Liver (tissue), 8 donors: ENCODE measurements at regions not wholly inside any gene's neighbourhood (a gene's known extent, or its start where the extent isn't known, plus 50 kb on each side); places are given as distances from the start of the nearest gene placed in this dataset.
A peak's percentile ranks its signal among the peaks of the same experiment; 100 is the strongest.

Source experiments
- DNase-seq: peaks from one replicate; pipeline ENCODE4 v3.0.0-alpha.2; 2017; ENCODE audit warnings: low spot score
- H3K27ac ChIP-seq, 2 donors: one replicate each; pipeline ENCODE4 v1.7.0; 2013; ENCODE audit warnings: inconsistent platforms in 2 of 2, low read length in 2 of 2, control low read depth in 1 of 2, low read depth in 1 of 2, mild to moderate bottlenecking in 1 of 2
- H3K27me3 ChIP-seq, 4 donors: one replicate each; pipeline versions ENCODE4 v1.6.1 to v1.7.0; 2013; ENCODE audit warnings: low read length in 3 of 4, inconsistent platforms in 1 of 4, mild to moderate bottlenecking in 1 of 4, moderate library complexity in 1 of 4; ENCODE audit not compliant: control insufficient read depth in 4 of 4, insufficient read depth in 4 of 4
- H3K36me3 ChIP-seq, 4 donors: one replicate each; pipeline versions ENCODE4 v1.6.1 to v1.7.0; 2013; ENCODE audit warnings: low read length in 3 of 4, mild to moderate bottlenecking in 3 of 4, low read depth in 1 of 4, moderate library complexity in 1 of 4; ENCODE audit not compliant: control insufficient read depth in 4 of 4, insufficient read depth in 3 of 4
- H3K4me1 ChIP-seq, 4 donors: one replicate each; pipeline versions ENCODE4 v1.6.1 to v1.7.0; 2013; ENCODE audit warnings: low read length in 3 of 4, mild to moderate bottlenecking in 3 of 4, moderate library complexity in 1 of 4; ENCODE audit not compliant: control insufficient read depth in 4 of 4, insufficient read depth in 4 of 4
- H3K4me3 ChIP-seq, 3 donors: one replicate each; pipeline versions ENCODE4 v1.6.1 to v1.7.0; 2013; ENCODE audit warnings: low read length in 3 of 3, control low read depth in 1 of 3, low read depth in 1 of 3, mild to moderate bottlenecking in 1 of 3
- H3K9ac ChIP-seq, 2 donors: one replicate each; pipeline ENCODE4 v1.7.0; 2013; ENCODE audit warnings: low read length in 2 of 2, mild to moderate bottlenecking in 2 of 2, moderate library complexity in 2 of 2, control low read depth in 1 of 2, low read depth in 1 of 2
- H3K9me3 ChIP-seq, 4 donors: one replicate each; pipeline versions ENCODE4 v1.6.1 to v1.7.0; 2013; ENCODE audit warnings: low read length in 3 of 4; ENCODE audit not compliant: control insufficient read depth in 4 of 4
- EGR1 ChIP-seq, 2 donors: IDR thresholded peaks; 2 replicates each; pipeline ENCODE4 v1.6.1; 2016 to 2018; ENCODE audit warnings: antibody characterized with exemption in 2 of 2, low read depth in 2 of 2
- FOXA1 ChIP-seq: IDR thresholded peaks from 2 replicates; pipeline ENCODE4 v1.6.1; 2016; ENCODE audit warnings: antibody characterized with exemption
- FOXA2 ChIP-seq: IDR thresholded peaks from 2 replicates; pipeline ENCODE4 v1.6.1; 2016; ENCODE audit warnings: antibody characterized with exemption
- GABPA ChIP-seq, 2 donors: IDR thresholded peaks in 1 of 2; conservative IDR thresholded peaks in 1 of 2; 2 replicates each; pipeline ENCODE4 v1.6.1; 2016; ENCODE audit warnings: antibody characterized with exemption in 2 of 2, mild to moderate bottlenecking in 1 of 2, moderate library complexity in 1 of 2
- HNF4A ChIP-seq, 2 donors: conservative IDR thresholded peaks; 2 replicates each; pipeline ENCODE4 v1.6.1; 2016; ENCODE audit warnings: antibody characterized with exemption in 2 of 2, mild to moderate bottlenecking in 2 of 2
- HNF4G ChIP-seq: IDR thresholded peaks from 2 replicates; pipeline ENCODE4 v1.6.1; 2016; ENCODE audit warnings: antibody characterized with exemption
- JUND ChIP-seq, 2 donors: IDR thresholded peaks; 2 replicates each; pipeline ENCODE4 v1.6.1; 2016; ENCODE audit warnings: antibody characterized with exemption in 2 of 2
- NR2F2 ChIP-seq: IDR thresholded peaks from 2 replicates; pipeline ENCODE4 v1.6.1; 2016; ENCODE audit warnings: antibody characterized with exemption
- RAD21 ChIP-seq, 2 donors: IDR thresholded peaks; 2 replicates each; pipeline ENCODE4 v1.6.1; 2016; ENCODE audit warnings: antibody characterized with exemption in 2 of 2, mild to moderate bottlenecking in 2 of 2
- RXRA ChIP-seq, 2 donors: IDR thresholded peaks; 2 replicates each; pipeline ENCODE4 v1.6.1; 2017 to 2018; ENCODE audit warnings: antibody characterized with exemption in 2 of 2, mild to moderate bottlenecking in 1 of 2
- SP1 ChIP-seq: IDR thresholded peaks from 2 replicates; pipeline ENCODE4 v1.6.1; 2018; ENCODE audit warnings: antibody characterized with exemption, mild to moderate bottlenecking
- TAF1 ChIP-seq: conservative IDR thresholded peaks from 2 replicates; pipeline ENCODE4 v1.6.1; 2016; ENCODE audit warnings: antibody characterized with exemption, mild to moderate bottlenecking
- YY1 ChIP-seq: IDR thresholded peaks from 2 replicates; pipeline ENCODE4 v1.6.1; 2016; ENCODE audit warnings: antibody characterized with exemption, mild to moderate bottlenecking
- WGBS: extraction: QIAGEN DNeasy Blood & Tissue Kit; methylation state at CpG from one replicate; pipeline ENCODE4 v1.1.7; 2013; 5-methylcytosine and 5-hydroxymethylcytosine counted together
- TF ChIP-seq, protein P1 (sequence below): IDR thresholded peaks from 2 replicates; pipeline ENCODE4 v1.6.1; 2016; ENCODE audit warnings: antibody characterized with exemption, mild to moderate bottlenecking
- TF ChIP-seq, protein P2 (sequence below): IDR thresholded peaks from 2 replicates; pipeline ENCODE4 v1.6.1; 2016; ENCODE audit warnings: antibody characterized with exemption
- TF ChIP-seq, protein P3 (sequence below): IDR thresholded peaks from 2 replicates; pipeline ENCODE4 v1.6.1; 2016; ENCODE audit warnings: antibody characterized with exemption
- TF ChIP-seq, protein P4 (sequence below): fragments of 150-350 bp; IDR thresholded peaks from 2 replicates; pipeline ENCODE4 v1.5.1; 2017; ENCODE audit warnings: improper control_type of control experiment, low read depth, low read length; ENCODE audit not compliant: missing input control
- TF ChIP-seq, protein P5 (sequence below): IDR thresholded peaks from 2 replicates; pipeline ENCODE4 v1.6.1; 2016; ENCODE audit warnings: antibody characterized with exemption
- donor health status: healthy.
- donor health status: healthy.
- donor health status: healthy.
- donor health status: healthy.
- donor health status: healthy.

DNA sequence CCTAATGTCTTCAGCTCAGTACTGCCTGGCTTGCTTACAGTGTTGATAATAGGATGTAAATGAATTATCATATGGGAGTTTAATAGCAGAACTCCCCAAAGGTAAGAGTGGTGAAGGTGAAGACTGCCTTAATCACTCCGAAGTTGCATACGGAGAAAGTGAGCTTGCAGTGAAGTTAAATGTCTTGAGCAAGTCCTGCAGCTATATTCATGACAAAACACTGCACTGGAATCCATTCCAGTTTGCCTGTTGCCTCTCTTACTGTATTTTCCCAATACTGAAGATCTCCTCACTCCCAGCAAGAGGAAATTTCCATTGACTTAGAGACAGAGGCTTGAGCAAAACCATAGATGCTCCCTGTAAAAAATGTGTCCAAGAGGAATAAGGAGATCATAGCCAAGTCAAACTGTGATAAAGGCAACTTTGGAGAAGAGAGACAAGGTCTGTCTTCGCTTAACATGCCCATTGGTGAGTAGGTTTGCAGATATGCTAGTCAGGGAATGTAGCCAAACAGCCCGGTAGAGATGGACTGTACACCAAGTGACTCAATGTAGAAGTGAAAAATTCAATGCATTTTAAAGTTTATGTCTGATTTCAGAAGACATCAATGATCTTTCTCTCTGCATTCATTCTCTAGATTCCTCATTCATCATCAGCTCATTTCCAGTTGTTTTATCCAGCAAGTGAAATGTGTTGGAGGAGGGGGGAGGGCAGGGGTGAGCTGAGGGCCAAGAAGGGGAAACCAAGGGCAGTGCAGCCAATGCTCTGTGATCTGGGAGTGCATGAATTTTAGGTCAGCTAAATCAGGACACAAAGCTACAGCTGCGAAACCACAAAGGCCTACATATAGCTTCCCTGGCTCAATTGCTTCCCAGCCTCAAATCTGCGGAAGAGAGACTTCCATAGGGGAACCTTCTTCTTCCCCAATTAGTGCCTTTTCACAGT is 667.1 kb upstream of the NR2F2 start:
- TF ChIP-seq RXRA (IDR thresholded peaks at IDR 0.05) = peak in 1 of 2 donors; percentile 18
- no peak for TF ChIP-seq JUND (IDR thresholded peaks at IDR 0.05)
- peaks cover 6 to 32% (median 25%) of the 10 kb centered on the region in 4 donors for H3K4me1 ChIP-seq
- H3K9me3 ChIP-seq = no peaks in the 10 kb centered on the region
- no peak for DNase-seq
- H3K27ac ChIP-seq = peak overlapping the region; percentile 14 to 63
- no peak overlapping the region for H3K4me3 ChIP-seq
- H3K36me3 ChIP-seq = no peaks in the 10 kb centered on the region
- no peak overlapping the region for H3K9ac ChIP-seq
- no peaks in the 10 kb centered on the region for H3K27me3 ChIP-seq
- 59% methylated on average over 6 of the region's 6 CpGs for WGBS

DNA sequence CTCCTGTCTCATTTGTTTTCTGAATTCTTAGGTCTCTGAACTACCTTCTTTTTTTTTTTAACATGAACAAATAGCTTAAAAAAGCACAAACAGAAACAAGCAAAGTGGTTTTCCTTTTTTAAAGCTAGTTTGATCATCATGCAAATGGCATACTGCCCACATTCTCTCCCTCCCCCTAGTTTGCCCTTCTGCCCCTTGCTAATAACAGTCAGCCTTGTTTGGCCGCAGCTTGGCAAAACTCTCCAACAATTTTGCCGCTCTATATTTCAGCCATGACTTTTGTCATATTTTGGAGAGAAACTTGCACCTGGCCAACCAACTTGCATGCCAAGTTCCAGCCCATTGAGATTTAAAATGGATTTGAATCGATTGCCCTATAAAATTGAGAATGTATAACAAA is 666.0 kb upstream of the NR2F2 start:
- H3K27ac ChIP-seq = peak overlapping the region; percentile 14 to 63
- whole genome bisulfite sequencing = 26% methylated on average over 3 of the region's 3 CpGs
- H3K36me3 ChIP-seq = no peaks in the 10 kb centered on the region
- H3K9me3 ChIP-seq = no peaks in the 10 kb centered on the region
- TF ChIP-seq RAD21 (IDR thresholded peaks at IDR 0.05) (peak; percentile 39 to 65), TAF1 (no peak), JUND (IDR thresholded peaks at IDR 0.05) (peak in 1 of 2 donors; percentile 29), EGR1 (IDR thresholded peaks at IDR 0.05; ENCODE audit: low read depth in 2 of 2) (no peak), RXRA (IDR thresholded peaks at IDR 0.05) (peak; percentile 57 to 60), SP1 (peak; percentile 84), FOXA1 (no peak), FOXA2 (no peak), YY1 (peak; percentile 79), GABPA (IDR thresholded peaks at IDR 0.05 in 1 of 2, conservative IDR thresholded peaks at IDR 0.05 in 1 of 2) (no peak), NR2F2 (peak; percentile 61), HNF4G (peak; percentile 47), HNF4A (conservative IDR thresholded peaks at IDR 0.05) (peak; percentile 87 to 88)
- TF ChIP-seq, protein P1, sequence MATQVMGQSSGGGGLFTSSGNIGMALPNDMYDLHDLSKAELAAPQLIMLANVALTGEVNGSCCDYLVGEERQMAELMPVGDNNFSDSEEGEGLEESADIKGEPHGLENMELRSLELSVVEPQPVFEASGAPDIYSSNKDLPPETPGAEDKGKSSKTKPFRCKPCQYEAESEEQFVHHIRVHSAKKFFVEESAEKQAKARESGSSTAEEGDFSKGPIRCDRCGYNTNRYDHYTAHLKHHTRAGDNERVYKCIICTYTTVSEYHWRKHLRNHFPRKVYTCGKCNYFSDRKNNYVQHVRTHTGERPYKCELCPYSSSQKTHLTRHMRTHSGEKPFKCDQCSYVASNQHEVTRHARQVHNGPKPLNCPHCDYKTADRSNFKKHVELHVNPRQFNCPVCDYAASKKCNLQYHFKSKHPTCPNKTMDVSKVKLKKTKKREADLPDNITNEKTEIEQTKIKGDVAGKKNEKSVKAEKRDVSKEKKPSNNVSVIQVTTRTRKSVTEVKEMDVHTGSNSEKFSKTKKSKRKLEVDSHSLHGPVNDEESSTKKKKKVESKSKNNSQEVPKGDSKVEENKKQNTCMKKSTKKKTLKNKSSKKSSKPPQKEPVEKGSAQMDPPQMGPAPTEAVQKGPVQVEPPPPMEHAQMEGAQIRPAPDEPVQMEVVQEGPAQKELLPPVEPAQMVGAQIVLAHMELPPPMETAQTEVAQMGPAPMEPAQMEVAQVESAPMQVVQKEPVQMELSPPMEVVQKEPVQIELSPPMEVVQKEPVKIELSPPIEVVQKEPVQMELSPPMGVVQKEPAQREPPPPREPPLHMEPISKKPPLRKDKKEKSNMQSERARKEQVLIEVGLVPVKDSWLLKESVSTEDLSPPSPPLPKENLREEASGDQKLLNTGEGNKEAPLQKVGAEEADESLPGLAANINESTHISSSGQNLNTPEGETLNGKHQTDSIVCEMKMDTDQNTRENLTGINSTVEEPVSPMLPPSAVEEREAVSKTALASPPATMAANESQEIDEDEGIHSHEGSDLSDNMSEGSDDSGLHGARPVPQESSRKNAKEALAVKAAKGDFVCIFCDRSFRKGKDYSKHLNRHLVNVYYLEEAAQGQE = peak; percentile 37
- TF ChIP-seq, protein P2, sequence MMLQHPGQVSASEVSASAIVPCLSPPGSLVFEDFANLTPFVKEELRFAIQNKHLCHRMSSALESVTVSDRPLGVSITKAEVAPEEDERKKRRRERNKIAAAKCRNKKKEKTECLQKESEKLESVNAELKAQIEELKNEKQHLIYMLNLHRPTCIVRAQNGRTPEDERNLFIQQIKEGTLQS = no peak
- TF ChIP-seq, protein P3, sequence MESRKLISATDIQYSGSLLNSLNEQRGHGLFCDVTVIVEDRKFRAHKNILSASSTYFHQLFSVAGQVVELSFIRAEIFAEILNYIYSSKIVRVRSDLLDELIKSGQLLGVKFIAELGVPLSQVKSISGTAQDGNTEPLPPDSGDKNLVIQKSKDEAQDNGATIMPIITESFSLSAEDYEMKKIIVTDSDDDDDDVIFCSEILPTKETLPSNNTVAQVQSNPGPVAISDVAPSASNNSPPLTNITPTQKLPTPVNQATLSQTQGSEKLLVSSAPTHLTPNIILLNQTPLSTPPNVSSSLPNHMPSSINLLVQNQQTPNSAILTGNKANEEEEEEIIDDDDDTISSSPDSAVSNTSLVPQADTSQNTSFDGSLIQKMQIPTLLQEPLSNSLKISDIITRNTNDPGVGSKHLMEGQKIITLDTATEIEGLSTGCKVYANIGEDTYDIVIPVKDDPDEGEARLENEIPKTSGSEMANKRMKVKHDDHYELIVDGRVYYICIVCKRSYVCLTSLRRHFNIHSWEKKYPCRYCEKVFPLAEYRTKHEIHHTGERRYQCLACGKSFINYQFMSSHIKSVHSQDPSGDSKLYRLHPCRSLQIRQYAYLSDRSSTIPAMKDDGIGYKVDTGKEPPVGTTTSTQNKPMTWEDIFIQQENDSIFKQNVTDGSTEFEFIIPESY = peak; percentile 21
- TF ChIP-seq, protein P4, sequence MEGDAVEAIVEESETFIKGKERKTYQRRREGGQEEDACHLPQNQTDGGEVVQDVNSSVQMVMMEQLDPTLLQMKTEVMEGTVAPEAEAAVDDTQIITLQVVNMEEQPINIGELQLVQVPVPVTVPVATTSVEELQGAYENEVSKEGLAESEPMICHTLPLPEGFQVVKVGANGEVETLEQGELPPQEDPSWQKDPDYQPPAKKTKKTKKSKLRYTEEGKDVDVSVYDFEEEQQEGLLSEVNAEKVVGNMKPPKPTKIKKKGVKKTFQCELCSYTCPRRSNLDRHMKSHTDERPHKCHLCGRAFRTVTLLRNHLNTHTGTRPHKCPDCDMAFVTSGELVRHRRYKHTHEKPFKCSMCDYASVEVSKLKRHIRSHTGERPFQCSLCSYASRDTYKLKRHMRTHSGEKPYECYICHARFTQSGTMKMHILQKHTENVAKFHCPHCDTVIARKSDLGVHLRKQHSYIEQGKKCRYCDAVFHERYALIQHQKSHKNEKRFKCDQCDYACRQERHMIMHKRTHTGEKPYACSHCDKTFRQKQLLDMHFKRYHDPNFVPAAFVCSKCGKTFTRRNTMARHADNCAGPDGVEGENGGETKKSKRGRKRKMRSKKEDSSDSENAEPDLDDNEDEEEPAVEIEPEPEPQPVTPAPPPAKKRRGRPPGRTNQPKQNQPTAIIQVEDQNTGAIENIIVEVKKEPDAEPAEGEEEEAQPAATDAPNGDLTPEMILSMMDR = no peak
- TF ChIP-seq, protein P5, sequence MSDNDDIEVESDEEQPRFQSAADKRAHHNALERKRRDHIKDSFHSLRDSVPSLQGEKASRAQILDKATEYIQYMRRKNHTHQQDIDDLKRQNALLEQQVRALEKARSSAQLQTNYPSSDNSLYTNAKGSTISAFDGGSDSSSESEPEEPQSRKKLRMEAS = peak; percentile 50
- H3K4me3 ChIP-seq = peak overlapping the region in 1 of 3 donors; percentile 7
- no peaks in the 10 kb centered on the region for H3K27me3 ChIP-seq
- H3K9ac ChIP-seq = no peak overlapping the region
- DNase-seq = no peak
- peaks cover 6 to 41% (median 31%) of the 10 kb centered on the region in 4 donors for H3K4me1 ChIP-seq
